Activated B cell treated with CpG ODN at 0.5 μM for 24 hours (primary cell): ENCODE measurements at regions not wholly inside any gene's neighbourhood (a gene's known extent, or its start where the extent isn't known, plus 50 kb on each side); places are given as distances from the start of the nearest gene placed in this dataset.

ENCODE experiments used
- ATAC-seq: fragments of 200-7000 bp; cut with Tn5 transposase; one replicate; pipeline ENCODE4 v1.10.0; 2021; ENCODE audit warnings: low read depth, mild to moderate bottlenecking, moderate library complexity
- CTCF ChIA-PET: fragments of 350-600 bp; sonication (Branson Sonifier 250); formaldehyde crosslinking; loops from one replicate; lab custom pipeline; 2021; ENCODE audit warnings: antibody characterized with exemption; lab: Charles Lee
- POLR2A ChIA-PET: fragments of 350-600 bp; sonication (Branson Sonifier 250); formaldehyde crosslinking; loops from one replicate; lab custom pipeline; 2021; ENCODE audit warnings: antibody characterized with exemption; lab: Charles Lee
- DNase-seq: peaks from one replicate; pipeline ENCODE4 v3.0.0; 2022
- H3K27ac Mint-ChIP-seq: one replicate; pipeline ENCODE4 v1.8.0; 2020; ENCODE audit warnings: mixed read lengths
- H3K27me3 Mint-ChIP-seq: one replicate; pipeline ENCODE4 v1.8.0; 2021; ENCODE audit warnings: mixed read lengths
- H3K36me3 Mint-ChIP-seq: one replicate; pipeline ENCODE4 v1.8.0; 2021; ENCODE audit warnings: low read depth, mixed read lengths
- H3K4me1 Mint-ChIP-seq: one replicate; pipeline ENCODE4 v1.8.0; 2021; ENCODE audit warnings: mixed read lengths
- H3K4me3 Mint-ChIP-seq: one replicate; pipeline ENCODE4 v1.8.0; 2020; ENCODE audit warnings: mild to moderate bottlenecking, mixed read lengths
- H3K9me3 Mint-ChIP-seq: one replicate; pipeline ENCODE4 v1.8.0; 2020; ENCODE audit warnings: mixed read lengths
- CTCF ChIP-seq: fragments of 200-600 bp; IDR thresholded peaks from one replicate; pipeline ENCODE4 v1.8.0; 2022; ENCODE audit warnings: antibody characterized with exemption, mild to moderate bottlenecking
- intact Hi-C: fragments of 100-400 bp; cut with micrococcal nuclease; formaldehyde crosslinking; loops from one replicate; pipeline ENCODE4 v1.15.1; 2024

GRCh38 chr6:149208134-149208601 lies 109.3 kb upstream of the TAB2 start:
- ChIA-PET CTCF (no interaction called here), POLR2A (interaction anchor here (0.8 kb wide), 1 partner anchor 21 kb away, joined by 3 read pairs; no protein-coding TSS in a partner anchor)
- Mint-ChIP-seq H3K27me3 (no peaks in the 10 kb centered on the region), H3K36me3 (no peaks in the 10 kb centered on the region), H3K4me1 (peaks cover 12% of the 10 kb centered on the region), H3K4me3 (no peak overlapping the region), H3K27ac (no peak overlapping the region), H3K9me3 (no peaks in the 10 kb centered on the region)
- TF ChIP-seq CTCF, result no peak
- DNase-seq (no peak), ATAC-seq (no peak)
- intact Hi-C loops, result no loop called here

GRCh38 chr6:149209871-149210775 lies 107.4 kb upstream of the TAB2 start:
- POLR2A ChIA-PET, result no interaction called here

GRCh38 chr6:149211046-149211571 lies 106.4 kb upstream of the TAB2 start:
- Mint-ChIP-seq H3K4me3 (no peak overlapping the region), H3K4me1 (peaks cover 12% of the 10 kb centered on the region), H3K9me3 (no peaks in the 10 kb centered on the region), H3K27ac (peak overlapping the region; percentile 87), H3K36me3 (no peaks in the 10 kb centered on the region), H3K27me3 (no peaks in the 10 kb centered on the region)
- CTCF ChIA-PET, result no interaction called here
- POLR2A ChIA-PET, result interaction anchor here (0.8 kb wide), 1 partner anchor 45 kb away, joined by 3 read pairs; no protein-coding TSS in a partner anchor
- DNase-seq (no peak), ATAC-seq (peak; percentile 96)
- no peak for TF ChIP-seq CTCF
- intact Hi-C loops, result loop anchor here (2.0 to 5.0 kb wide), 3 partner anchors 36 to 108 kb away; no protein-coding TSS in a partner anchor

More at GRCh38 chr6:149209871-149210775, 107.4 kb upstream of the TAB2 start:
- no peak for ATAC-seq
- no peak for TF ChIP-seq CTCF
- no peak overlapping the region for H3K4me3 Mint-ChIP-seq
- peak overlapping the region; percentile 87 for H3K27ac Mint-ChIP-seq
- H3K9me3 Mint-ChIP-seq, result no peaks in the 10 kb centered on the region
- H3K27me3 Mint-ChIP-seq, result no peaks in the 10 kb centered on the region
- H3K4me1 Mint-ChIP-seq, result peaks cover 12% of the 10 kb centered on the region
- intact Hi-C loops, result loop anchor here (2.0 to 5.0 kb wide), 3 partner anchors 37 to 109 kb away; no protein-coding TSS in a partner anchor
- CTCF ChIA-PET, result interaction anchor here (0.7 kb wide), 1 partner anchor 723 kb away, joined by 4 read pairs; no protein-coding TSS in a partner anchor
- DNase-seq, result no peak
- no peaks in the 10 kb centered on the region for H3K36me3 Mint-ChIP-seq

GRCh38 chr6:149212206-149212605 lies 105.3 kb upstream of the TAB2 start:
- ChIA-PET POLR2A (interaction anchor here (2.1 kb wide), 1 partner anchor 59 kb away, joined by 8 read pairs; no protein-coding TSS in a partner anchor), CTCF (interaction anchor here (1.2 kb wide), 1 partner anchor 22 kb away, joined by 4 read pairs; no protein-coding TSS in a partner anchor)

More at GRCh38 chr6:149212206-149212605, 105.3 kb upstream of the TAB2 start:
- Mint-ChIP-seq H3K27me3 (no peaks in the 10 kb centered on the region), H3K27ac (no peak overlapping the region), H3K9me3 (no peaks in the 10 kb centered on the region), H3K4me1 (peaks cover 12% of the 10 kb centered on the region), H3K4me3 (no peak overlapping the region), H3K36me3 (no peaks in the 10 kb centered on the region)
- no peak for TF ChIP-seq CTCF
- DNase-seq (no peak), ATAC-seq (no peak)
- intact Hi-C loops, result loop anchor here (5.0 kb wide), 1 partner anchor 35 kb away; no protein-coding TSS in a partner anchor
